ENCODE measurements at regions not wholly inside any gene's neighbourhood (a gene's known extent, or its start where the extent isn't known, plus 50 kb on each side); places are given as distances from the start of the nearest gene placed in this dataset.

GRCh38 chr13:22403144-22403543, 732.3 kb downstream of the FGF9 start:
- DNase-seq (ENCODE audit: low read depth in 2 of 2, low spot score in 1 of 2): no peak

- no peak for DNase-seq (ENCODE audit: low read depth in 2 of 2, low spot score in 1 of 2)
Measured at GRCh38 chr13:22405891-22406290, 735.0 kb downstream of the FGF9 start.

GRCh38 chr13:22412452-22412851, 741.6 kb downstream of the FGF9 start:
- no peak for DNase-seq (ENCODE audit: low read depth in 2 of 2, low spot score in 1 of 2)

- DNase-seq (ENCODE audit: low read depth in 2 of 2, low spot score in 1 of 2): no peak
Measured at GRCh38 chr13:22422023-22422422, 751.1 kb downstream of the FGF9 start.

GRCh38 chr13:22422712-22423111, 751.8 kb downstream of the FGF9 start:
- DNase-seq (ENCODE audit: low read depth in 2 of 2, low spot score in 1 of 2): no peak

GRCh38 chr13:22423261-22423660, 752.4 kb downstream of the FGF9 start:
- no peak for DNase-seq (ENCODE audit: low read depth in 2 of 2, low spot score in 1 of 2)

- no peak for DNase-seq (ENCODE audit: low read depth in 2 of 2, low spot score in 1 of 2)
Measured at GRCh38 chr13:22425087-22425486, 754.2 kb downstream of the FGF9 start.

- DNase-seq (ENCODE audit: low read depth in 2 of 2, low spot score in 1 of 2): no peak
Measured at GRCh38 chr13:22427066-22427465, 753.7 kb upstream of the SGCG start.

GRCh38 chr13:22427783-22428182, 753.0 kb upstream of the SGCG start:
- no peak for DNase-seq (ENCODE audit: low read depth in 2 of 2, low spot score in 1 of 2)

GRCh38 chr13:22428188-22428828, 752.5 kb upstream of the SGCG start:
- DNase-seq (ENCODE audit: low read depth in 2 of 2, low spot score in 1 of 2): no peak

GRCh38 chr13:22432690-22433089, 748.1 kb upstream of the SGCG start:
- no peak for DNase-seq (ENCODE audit: low read depth in 2 of 2, low spot score in 1 of 2)

GRCh38 chr13:22447132-22447886, 733.5 kb upstream of the SGCG start:
- DNase-seq (ENCODE audit: low read depth in 2 of 2, low spot score in 1 of 2): no peak

- DNase-seq (ENCODE audit: low read depth in 2 of 2, low spot score in 1 of 2): no peak
Measured at GRCh38 chr13:22449251-22449650, 731.5 kb upstream of the SGCG start.

GRCh38 chr13:22451327-22451741, 729.4 kb upstream of the SGCG start:
- DNase-seq (ENCODE audit: low read depth in 2 of 2, low spot score in 1 of 2): no peak

- no peak for DNase-seq (ENCODE audit: low read depth in 2 of 2, low spot score in 1 of 2)
Measured at GRCh38 chr13:22454586-22454985, 726.2 kb upstream of the SGCG start.

- no peak for DNase-seq (ENCODE audit: low read depth in 2 of 2, low spot score in 1 of 2)
Measured at GRCh38 chr13:22455036-22455435, 725.7 kb upstream of the SGCG start.

- DNase-seq (ENCODE audit: low read depth in 2 of 2, low spot score in 1 of 2): no peak
Measured at GRCh38 chr13:22461854-22462490, 718.8 kb upstream of the SGCG start.

- no peak for DNase-seq (ENCODE audit: low read depth in 2 of 2, low spot score in 1 of 2)
Measured at GRCh38 chr13:22463089-22463488, 717.7 kb upstream of the SGCG start.

- DNase-seq (ENCODE audit: low read depth in 2 of 2, low spot score in 1 of 2): no peak
Measured at GRCh38 chr13:22468045-22468444, 712.7 kb upstream of the SGCG start.

GRCh38 chr13:22468824-22469223, 712.0 kb upstream of the SGCG start:
- no peak for DNase-seq (ENCODE audit: low read depth in 2 of 2, low spot score in 1 of 2)

GRCh38 chr13:22469452-22469851, 711.3 kb upstream of the SGCG start:
- no peak for DNase-seq (ENCODE audit: low read depth in 2 of 2, low spot score in 1 of 2)

GRCh38 chr13:22470075-22470474, 710.7 kb upstream of the SGCG start:
- DNase-seq (ENCODE audit: low read depth in 2 of 2, low spot score in 1 of 2): no peak

All from stimulated activated CD8-positive, alpha-beta memory T cell treated with anti-CD3 and anti-CD28 coated beads, Interleukin-4, amount 100 ng/mL, for 4 hours (primary cell).